ENCODE measurements at regions not wholly inside any gene's neighbourhood (a gene's known extent, or its start where the extent isn't known, plus 50 kb on each side); places are given as distances from the start of the nearest gene placed in this dataset.

GRCh38 chr13:22897571-22898314 lies 283.0 kb upstream of the SGCG start:
- 90% methylated on average over 39 of the region's 39 CpGs; no CpG with 5 or more reads in 1 of the 2 experiments for WGBS, 2 experiments (ENCODE audit: extremely low coverage in 1 of 2, insufficient coverage in 1 of 2, insufficient read length in 1 of 2, insufficient replicate concordance in 2 of 2, low coverage in 1 of 2, low lambda C conversion rate in 2 of 2, missing lambda C conversion rate in 1 of 2)
- DNase-seq (ENCODE audit: low read depth in 1 of 2, low spot score in 2 of 2) (no peak), FAIRE-seq (no peak)
- Histone ChIP-seq H3K14ac (ENCODE audit: insufficient read length) (no peak overlapping the region), H2BK120ac (replicated peaks; ENCODE audit: low read depth, low read length) (no peak overlapping the region), H3K4ac (replicated peaks; ENCODE audit: insufficient read length, low read depth, low read length) (no peak overlapping the region), H2AFZ (ENCODE audit: low read length) (no peak overlapping the region), H3K23ac (ENCODE audit: insufficient read length) (no peak overlapping the region), H3K36me3 (ENCODE audit: control insufficient read depth in 2 of 4, insufficient read depth in 4 of 4, low read length in 3 of 4) (peaks cover 0 to 8% (median 0%) of the 10 kb centered on the region in 4 experiments; a peak in 2 of 8 replicates), H3K9ac (replicated peaks in 1 of 4; ENCODE audit: extremely low read depth in 1 of 4, low read depth in 3 of 4, low read length in 3 of 4) (no peak overlapping the region), H3K79me2 (ENCODE audit: control insufficient read depth in 1 of 2, insufficient read depth in 2 of 2, low read length in 2 of 2) (no peaks in the 10 kb centered on the region), H2BK15ac (ENCODE audit: low read length) (no peak overlapping the region), H3K4me1 (replicated peaks in 1 of 4; ENCODE audit: control insufficient read depth in 3 of 4, insufficient read depth in 4 of 4, low read length in 3 of 4) (peaks cover 0 to 2% (median 0%) of the 10 kb centered on the region in 4 experiments; a peak in 2 of 7 replicates), H2BK5ac (ENCODE audit: low read depth, low read length) (no peak overlapping the region), H3K27ac (ENCODE audit: low read depth, low read length) (no peak overlapping the region), H3K18ac (ENCODE audit: extremely low read depth, low read length) (no peak overlapping the region), H3K27me3 (replicated peaks in 1 of 4; ENCODE audit: control insufficient read depth in 3 of 4, extremely low read depth in 1 of 4, insufficient read depth in 3 of 4, low read length in 3 of 4) (no peaks in the 10 kb centered on the region), H4K8ac (ENCODE audit: extremely low read depth, insufficient read depth, low read length) (no peak overlapping the region), H3K4me2 (ENCODE audit: insufficient read depth in 1 of 2, low read depth in 2 of 2, low read length in 2 of 2) (no peak overlapping the region), H3K9me3 (ENCODE audit: insufficient read depth in 2 of 2, low read depth in 1 of 2, low read length in 1 of 2) (peaks cover 17 to 25% of the 10 kb centered on the region in 2 experiments), H3K4me3 (ENCODE audit: extremely low read depth in 1 of 4, insufficient read depth in 2 of 4, low read depth in 3 of 4, low read length in 4 of 4) (no peak overlapping the region), H4K91ac (replicated peaks; ENCODE audit: insufficient read length, low read length) (no peak overlapping the region), H4K5ac (ENCODE audit: insufficient read length, low read depth, low read length) (no peak overlapping the region), H3K56ac (replicated peaks; ENCODE audit: insufficient read length, low read depth, low read length) (no peak overlapping the region), H2BK12ac (ENCODE audit: low read depth, low read length) (0 out of 2 replicates have a peak overlapping the region, but pooled peaks have one; percentile 27), H3K79me1 (ENCODE audit: low read depth, low read length) (no peaks in the 10 kb centered on the region), H3K23me2 (ENCODE audit: low read depth, low read length) (no peaks in the 10 kb centered on the region), H2AK5ac (ENCODE audit: low read depth, low read length) (no peak overlapping the region), H2BK20ac (ENCODE audit: low read length) (no peak overlapping the region), H4K20me1 (replicated peaks in 1 of 2; ENCODE audit: control insufficient read depth in 1 of 2, insufficient read depth in 2 of 2, low read length in 2 of 2) (no peaks in the 10 kb centered on the region)
- ChIA-PET POLR2A (ENCODE audit: partially characterized antibody) (no interaction called here), CTCF (ENCODE audit: partially characterized antibody) (no interaction called here)
- no peak for TF ChIP-seq PHF8 (conservative IDR thresholded peaks at IDR 0.05; ENCODE audit: low read depth, low read length)
- no peak for TF ChIP-seq KDM5A (IDR thresholded peaks at IDR 0.05; ENCODE audit: low read length)
- TF ChIP-seq CBX5 (IDR thresholded peaks at IDR 0.05; ENCODE audit: low read depth, low read length): no peak
- no peak for TF ChIP-seq RFX5 (IDR thresholded peaks at IDR 0.05; ENCODE audit: borderline replicate concordance, low read depth, low read length)
- no peak for TF ChIP-seq JUN (IDR thresholded peaks at IDR 0.05; ENCODE audit: low read depth, low read length)
- TF ChIP-seq RXRA (IDR thresholded peaks at IDR 0.05; ENCODE audit: insufficient read depth, low read depth, low read length): no peak
- no peak for TF ChIP-seq BRCA1 (IDR thresholded peaks at IDR 0.05; ENCODE audit: low read depth, low read length)
- no peak for TF ChIP-seq SIN3A (conservative IDR thresholded peaks at IDR 0.05 in 1 of 2, IDR thresholded peaks at IDR 0.05 in 1 of 2; ENCODE audit: low read depth in 1 of 2, low read length in 2 of 2)
- TF ChIP-seq EP300 (IDR thresholded peaks at IDR 0.05; ENCODE audit: borderline replicate concordance in 1 of 2, low read depth in 2 of 2, low read length in 2 of 2): no peak
- no peak for TF ChIP-seq E2F6 (IDR thresholded peaks at IDR 0.05)
- TF ChIP-seq KDM4A (IDR thresholded peaks at IDR 0.05; ENCODE audit: low read depth, low read length, severe bottlenecking): no peak
- no peak for TF ChIP-seq SP2 (IDR thresholded peaks at IDR 0.05; ENCODE audit: low read length)
